ENCODE measurements at regions not wholly inside any gene's neighbourhood (a gene's known extent, or its start where the extent isn't known, plus 50 kb on each side); places are given as distances from the start of the nearest gene placed in this dataset.

GRCh38 chr5:13524936-13525335, 419.6 kb downstream of the DNAH5 start:
- Histone ChIP-seq H3K79me1 (ENCODE audit: low read depth, low read length) (no peaks in the 10 kb centered on the region), H4K8ac (ENCODE audit: extremely low read depth, insufficient read depth, low read length) (no peak overlapping the region), H3K23ac (ENCODE audit: insufficient read length) (no peak overlapping the region), H3K36me3 (ENCODE audit: control insufficient read depth in 2 of 4, insufficient read depth in 4 of 4, low read length in 3 of 4) (no peaks in the 10 kb centered on the region), H4K20me1 (replicated peaks in 1 of 2; ENCODE audit: control insufficient read depth in 1 of 2, insufficient read depth in 2 of 2, low read length in 2 of 2) (no peaks in the 10 kb centered on the region), H3K4ac (replicated peaks; ENCODE audit: insufficient read length, low read depth, low read length) (no peak overlapping the region), H3K4me1 (replicated peaks in 1 of 4; ENCODE audit: control insufficient read depth in 3 of 4, insufficient read depth in 4 of 4, low read length in 3 of 4) (no peaks in the 10 kb centered on the region), H3K18ac (ENCODE audit: extremely low read depth, low read length) (no peak overlapping the region), H2BK12ac (ENCODE audit: low read depth, low read length) (no peak overlapping the region), H3K27ac (ENCODE audit: low read depth, low read length) (no peak overlapping the region), H2BK120ac (replicated peaks; ENCODE audit: low read depth, low read length) (no peak overlapping the region), H3K23me2 (ENCODE audit: low read depth, low read length) (no peaks in the 10 kb centered on the region), H3K4me3 (ENCODE audit: extremely low read depth in 1 of 4, insufficient read depth in 2 of 4, low read depth in 3 of 4, low read length in 4 of 4) (no peak overlapping the region), H2AK5ac (ENCODE audit: low read depth, low read length) (no peak overlapping the region), H3K14ac (ENCODE audit: insufficient read length) (no peak overlapping the region), H3K9ac (replicated peaks in 1 of 4; ENCODE audit: extremely low read depth in 1 of 4, low read depth in 3 of 4, low read length in 3 of 4) (no peak overlapping the region), H3K27me3 (replicated peaks in 1 of 4; ENCODE audit: control insufficient read depth in 3 of 4, extremely low read depth in 1 of 4, insufficient read depth in 3 of 4, low read length in 3 of 4) (no peaks in the 10 kb centered on the region), H3K56ac (replicated peaks; ENCODE audit: insufficient read length, low read depth, low read length) (no peak overlapping the region), H4K91ac (replicated peaks; ENCODE audit: insufficient read length, low read length) (no peak overlapping the region), H2BK15ac (ENCODE audit: low read length) (no peak overlapping the region), H4K5ac (ENCODE audit: insufficient read length, low read depth, low read length) (no peak overlapping the region), H3K9me3 (ENCODE audit: insufficient read depth in 2 of 2, low read depth in 1 of 2, low read length in 1 of 2) (peaks cover 0 to 4% of the 10 kb centered on the region in 2 experiments; a peak in 1 of 4 replicates), H3K4me2 (ENCODE audit: insufficient read depth in 1 of 2, low read depth in 2 of 2, low read length in 2 of 2) (no peak overlapping the region), H3K79me2 (ENCODE audit: control insufficient read depth in 1 of 2, insufficient read depth in 2 of 2, low read length in 2 of 2) (no peaks in the 10 kb centered on the region), H2BK20ac (ENCODE audit: low read length) (no peak overlapping the region), H2BK5ac (ENCODE audit: low read depth, low read length) (no peak overlapping the region), H2AFZ (ENCODE audit: low read length) (no peak overlapping the region)
- WGBS, 2 experiments (ENCODE audit: extremely low coverage in 1 of 2, insufficient coverage in 1 of 2, insufficient read length in 1 of 2, insufficient replicate concordance in 2 of 2, low coverage in 1 of 2, low lambda C conversion rate in 2 of 2, missing lambda C conversion rate in 1 of 2): 90% methylated on average over 2 of the region's 2 CpGs; no CpG with 5 or more reads in 1 of the 2 experiments
- no peak for DNase-seq (ENCODE audit: low read depth in 1 of 2, low spot score in 2 of 2)
- ChIA-PET POLR2A (ENCODE audit: partially characterized antibody) (no interaction called here), CTCF (ENCODE audit: partially characterized antibody) (no interaction called here)
- no peak for TF ChIP-seq TAF1 (IDR thresholded peaks at IDR 0.05; ENCODE audit: low read depth, low read length)
- no peak for TF ChIP-seq CBX5 (IDR thresholded peaks at IDR 0.05; ENCODE audit: low read depth, low read length)
- TF ChIP-seq RFX5 (IDR thresholded peaks at IDR 0.05; ENCODE audit: borderline replicate concordance, low read depth, low read length): no peak
- no peak for TF ChIP-seq KDM5A (IDR thresholded peaks at IDR 0.05; ENCODE audit: low read length)
- no peak for TF ChIP-seq GABPA (IDR thresholded peaks at IDR 0.05; ENCODE audit: borderline replicate concordance, insufficient read depth, low read length)
- no peak for TF ChIP-seq SP4 (IDR thresholded peaks at IDR 0.05; ENCODE audit: low read length)
- no peak for TF ChIP-seq SIRT6 (IDR thresholded peaks at IDR 0.05; ENCODE audit: low read length)
- TF ChIP-seq KDM4A (IDR thresholded peaks at IDR 0.05; ENCODE audit: low read depth, low read length, severe bottlenecking): no peak
- no peak for TF ChIP-seq SUZ12 (IDR thresholded peaks at IDR 0.05; ENCODE audit: low read length)
- TF ChIP-seq TAF7 (optimal IDR thresholded peaks at IDR 0.05; ENCODE audit: borderline replicate concordance, low read depth, low read length): no peak
- no peak for TF ChIP-seq KDM1A (IDR thresholded peaks at IDR 0.05; ENCODE audit: borderline replicate concordance, low read length)
- TF ChIP-seq JUND (IDR thresholded peaks at IDR 0.05; ENCODE audit: low read length): no peak
- TF ChIP-seq NRF1 (IDR thresholded peaks at IDR 0.05; ENCODE audit: low read depth, low read length): no peak
- TF ChIP-seq CREB1 (IDR thresholded peaks at IDR 0.05): no peak
- TF ChIP-seq POU5F1 (IDR thresholded peaks at IDR 0.05; ENCODE audit: low read depth, low read length): no peak
- TF ChIP-seq RXRA (IDR thresholded peaks at IDR 0.05; ENCODE audit: insufficient read depth, low read depth, low read length): no peak
- no peak for FAIRE-seq

Measured in H1 (cell line).